ENCODE measurements at regions not wholly inside any gene's neighbourhood (a gene's known extent, or its start where the extent isn't known, plus 50 kb on each side); places are given as distances from the start of the nearest gene placed in this dataset.

- DNase-seq = no peak
Measured at GRCh38 chr12:38141239-38141638, 175.3 kb upstream of the ALG10B start.

GRCh38 chr12:38141861-38142260 is 174.7 kb upstream of the ALG10B start:
- DNase-seq = no peak

GRCh38 chr12:38142974-38143373 is 173.6 kb upstream of the ALG10B start:
- DNase-seq = no peak

- no peak for DNase-seq
Measured at GRCh38 chr12:38144049-38144448, 172.5 kb upstream of the ALG10B start.

GRCh38 chr12:38144601-38145436 is 171.8 kb upstream of the ALG10B start:
- no peak for DNase-seq

GRCh38 chr12:38149395-38150073 is 167.0 kb upstream of the ALG10B start:
- DNase-seq = no peak

- no peak for DNase-seq
Measured at GRCh38 chr12:38151991-38152700, 164.4 kb upstream of the ALG10B start.

GRCh38 chr12:38152816-38153736 is 163.5 kb upstream of the ALG10B start:
- no peak for DNase-seq

GRCh38 chr12:38153737-38154061 is 162.9 kb upstream of the ALG10B start:
- DNase-seq = no peak

GRCh38 chr12:38154096-38155019 is 162.2 kb upstream of the ALG10B start:
- no peak for DNase-seq

- no peak for DNase-seq
Measured at GRCh38 chr12:38155020-38155395, 161.6 kb upstream of the ALG10B start.

GRCh38 chr12:38155526-38156496 is 160.8 kb upstream of the ALG10B start:
- DNase-seq = no peak

GRCh38 chr12:38156497-38157245 is 159.9 kb upstream of the ALG10B start:
- DNase-seq = no peak

GRCh38 chr12:38157274-38157932 is 159.2 kb upstream of the ALG10B start:
- DNase-seq = no peak

GRCh38 chr12:38157933-38158401 is 158.6 kb upstream of the ALG10B start:
- DNase-seq = no peak

- DNase-seq = no peak
Measured at GRCh38 chr12:38158428-38159091, 158.0 kb upstream of the ALG10B start.

- no peak for DNase-seq
Measured at GRCh38 chr12:38159092-38159551, 157.5 kb upstream of the ALG10B start.
